Right lobe of liver (tissue), 6 donors: ENCODE measurements at regions not wholly inside any gene's neighbourhood (a gene's known extent, or its start where the extent isn't known, plus 50 kb on each side); places are given as distances from the start of the nearest gene placed in this dataset.
"Not testable (repeated sequence)": the region's sequence is repeated elsewhere in the genome, so short reads cannot be mapped to it uniquely, and the experiment has no call there.

Source experiments
- ATAC-seq, 4 donors: fragments of 200-7000 bp; cut with Tn5 transposase; one replicate each; pipeline ENCODE4 v1.9.1; 2020; ENCODE audit warnings: mild to moderate bottlenecking in 4 of 4, moderate library complexity in 4 of 4
- DNase-seq, 3 donors: peaks; one replicate each; pipeline ENCODE4 v3.0.0-alpha.2; 2020
- H3K27ac ChIP-seq, 3 donors: fragments of 200-600 bp; one replicate each; pipeline ENCODE4 v1.8.0; 2022
- H3K27me3 ChIP-seq, 2 donors: fragments of 200-600 bp; one replicate each; pipeline ENCODE4 v1.8.0; 2022
- H3K36me3 ChIP-seq, 4 donors: fragments of 200-600 bp; sonication (generic) in 1 of 4; one replicate each; pipeline versions ENCODE4 v1.5.1 to v1.8.0; 2017 to 2022; ENCODE audit warnings: control low read depth in 1 of 4
- H3K4me1 ChIP-seq, 4 donors: fragments of 200-600 bp; sonication (generic) in 1 of 4; one replicate each; pipeline versions ENCODE4 v1.5.1 to v1.8.0; 2017 to 2022; ENCODE audit warnings: control low read depth in 1 of 4
- H3K4me3 ChIP-seq, 3 donors: fragments of 200-600 bp; one replicate each; pipeline ENCODE4 v1.8.0; 2022
- H3K9me3 ChIP-seq, 4 donors: fragments of 200-600 bp; sonication (generic) in 1 of 4; one replicate each; pipeline versions ENCODE4 v1.5.1 to v1.8.0; 2017 to 2022; ENCODE audit warnings: control low read depth in 1 of 4
- POLR2A ChIP-seq: fragments of 450-650 bp; IDR thresholded peaks from one replicate; pipeline ENCODE4 v1.6.1; 2017; ENCODE audit warnings: antibody characterized with exemption, mild to moderate bottlenecking
- WGBS: methylation state at CpG from one replicate; pipeline ENCODE4 v1.1.6; 2018; ENCODE audit warnings: low coverage, low lambda C conversion rate; ENCODE audit not compliant: insufficient coverage; ENCODE audit errors: missing lambda C conversion rate; 5-methylcytosine and 5-hydroxymethylcytosine counted together
- intact Hi-C, 2 donors: fragments of 100-400 bp; cut with DNase I; formaldehyde crosslinking; loops; one replicate each; pipeline versions ENCODE4 v1.11.2 to v1.14.1; 2022
- TF ChIP-seq, protein P1 (sequence below), 4 donors: fragments of 200-600 bp in 3 of 4; fragments of 450-650 bp in 1 of 4; IDR thresholded peaks; one replicate each; pipeline versions ENCODE4 v1.5.1 to v1.8.0; 2016 to 2022; ENCODE audit warnings: antibody characterized with exemption in 4 of 4, mild to moderate bottlenecking in 2 of 4
- donor health status: DM: no; HTN: yes; CAD: no.
- donor health status: DM: no; HTN: no; CAD: no.
- donor health status: DM: no; HTN: no; CAD: no.
- donor health status: DM: no; HTN: yes; CAD: no.
- donor health status: DM: no; HTN: yes; CAD: no.

DNA sequence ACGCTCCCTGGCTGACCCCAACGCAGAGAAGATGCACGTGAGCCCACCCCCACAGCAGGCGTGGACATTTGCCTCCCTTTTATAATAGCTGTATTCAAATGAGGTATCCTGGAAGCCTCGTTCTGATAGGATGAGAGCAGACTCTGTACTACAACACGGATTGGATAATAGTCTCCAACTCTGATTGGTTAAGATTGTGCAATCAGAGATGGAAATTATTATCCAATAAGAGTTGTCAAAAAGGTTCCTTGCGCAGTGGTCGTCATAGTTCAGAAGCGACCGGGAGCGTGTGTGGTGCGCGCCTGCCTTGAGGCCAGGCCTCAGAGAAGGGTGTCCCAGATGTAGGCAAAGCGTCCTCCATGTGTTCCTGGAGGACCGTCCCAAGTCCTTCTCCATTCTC is 104.6 kb downstream of the USP22 start:
- Histone ChIP-seq H3K4me1 (peaks cover 0 to 2% (median 0%) of the 10 kb centered on the region in 4 donors), H3K27ac (no peak overlapping the region), H3K4me3 (no peak overlapping the region), H3K9me3 (no peaks in the 10 kb centered on the region), H3K27me3 (no peaks in the 10 kb centered on the region), H3K36me3 (no peaks in the 10 kb centered on the region)
- no peak for ATAC-seq
- TF ChIP-seq POLR2A: no peak
- no peak for DNase-seq
- 78% methylated on average over 5 of the region's 15 CpGs for WGBS
- intact Hi-C loops: no loop called here

DNA sequence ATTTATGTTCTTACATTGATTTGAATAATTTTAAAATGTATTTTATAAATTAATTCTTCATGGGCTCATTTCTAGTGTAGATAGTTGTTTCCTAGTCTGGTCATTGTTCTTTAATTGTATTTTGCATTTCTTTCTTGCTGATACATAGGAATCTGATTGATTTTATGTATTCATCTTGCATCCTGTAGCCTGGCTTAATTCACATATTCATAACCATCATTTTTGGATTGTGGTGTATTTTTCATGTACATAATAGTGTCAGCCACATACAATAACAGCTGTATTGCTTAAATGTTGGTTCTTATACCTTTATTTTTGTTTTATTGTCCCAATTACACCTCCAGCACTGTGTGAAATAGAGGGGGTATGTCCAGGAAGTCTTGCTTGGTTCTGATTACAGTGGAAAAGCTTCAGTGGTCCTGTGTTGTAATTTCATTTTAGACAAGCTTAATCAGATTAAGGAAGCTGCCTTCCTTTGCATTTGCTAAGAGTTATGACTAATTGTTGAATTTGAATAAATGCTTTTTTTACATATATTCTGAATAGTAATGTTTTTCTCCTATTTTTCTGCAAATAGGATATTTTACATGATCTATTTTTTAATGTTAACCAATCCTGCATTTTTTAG is 103.7 kb downstream of the USP22 start:
- DNase-seq: no peak
- ATAC-seq: no peak
- no peaks in the 10 kb centered on the region for H3K27me3 ChIP-seq
- no peak overlapping the region for H3K27ac ChIP-seq
- intact Hi-C loops: no loop called here
- H3K9me3 ChIP-seq: no peaks in the 10 kb centered on the region
- TF ChIP-seq, protein P1, sequence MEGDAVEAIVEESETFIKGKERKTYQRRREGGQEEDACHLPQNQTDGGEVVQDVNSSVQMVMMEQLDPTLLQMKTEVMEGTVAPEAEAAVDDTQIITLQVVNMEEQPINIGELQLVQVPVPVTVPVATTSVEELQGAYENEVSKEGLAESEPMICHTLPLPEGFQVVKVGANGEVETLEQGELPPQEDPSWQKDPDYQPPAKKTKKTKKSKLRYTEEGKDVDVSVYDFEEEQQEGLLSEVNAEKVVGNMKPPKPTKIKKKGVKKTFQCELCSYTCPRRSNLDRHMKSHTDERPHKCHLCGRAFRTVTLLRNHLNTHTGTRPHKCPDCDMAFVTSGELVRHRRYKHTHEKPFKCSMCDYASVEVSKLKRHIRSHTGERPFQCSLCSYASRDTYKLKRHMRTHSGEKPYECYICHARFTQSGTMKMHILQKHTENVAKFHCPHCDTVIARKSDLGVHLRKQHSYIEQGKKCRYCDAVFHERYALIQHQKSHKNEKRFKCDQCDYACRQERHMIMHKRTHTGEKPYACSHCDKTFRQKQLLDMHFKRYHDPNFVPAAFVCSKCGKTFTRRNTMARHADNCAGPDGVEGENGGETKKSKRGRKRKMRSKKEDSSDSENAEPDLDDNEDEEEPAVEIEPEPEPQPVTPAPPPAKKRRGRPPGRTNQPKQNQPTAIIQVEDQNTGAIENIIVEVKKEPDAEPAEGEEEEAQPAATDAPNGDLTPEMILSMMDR (IDR thresholded peaks at IDR 0.05): no peak
- no peak for TF ChIP-seq POLR2A
- peaks cover 0 to 2% (median 0%) of the 10 kb centered on the region in 4 donors for H3K4me1 ChIP-seq
- no peaks in the 10 kb centered on the region for H3K36me3 ChIP-seq
- no peak overlapping the region for H3K4me3 ChIP-seq

DNA sequence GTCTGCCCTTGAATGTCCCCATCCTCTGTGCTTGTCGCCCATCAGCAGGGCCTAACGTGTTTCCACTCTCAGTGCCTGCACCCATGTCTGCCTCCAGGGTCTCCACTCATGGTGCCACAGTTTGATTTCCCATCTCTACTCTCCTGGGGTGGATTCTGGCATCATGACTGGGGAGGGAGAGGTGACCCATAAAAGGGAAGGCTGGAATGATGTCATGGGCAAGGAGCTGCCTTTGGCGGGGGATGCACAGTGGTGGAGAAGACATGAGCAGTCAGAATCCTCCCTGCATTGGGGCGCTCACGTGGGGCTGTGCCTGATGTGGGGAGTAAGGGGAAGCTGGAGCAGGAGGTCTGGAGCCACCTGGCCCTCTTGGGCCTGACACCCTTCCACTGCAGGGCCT is 100.9 kb downstream of the USP22 start:
- no peak overlapping the region for H3K4me3 ChIP-seq
- intact Hi-C loops: loop anchor here in 1 of 2 donors (10.0 kb wide), 1 partner anchor 53 kb away; no protein-coding TSS in a partner anchor
- no peak for DNase-seq
- no peaks in the 10 kb centered on the region for H3K4me1 ChIP-seq
- H3K36me3 ChIP-seq: no peaks in the 10 kb centered on the region
- no peak for ATAC-seq
- H3K27ac ChIP-seq: no peak overlapping the region
- WGBS: 88% methylated on average over 4 of the region's 5 CpGs
- H3K27me3 ChIP-seq: no peaks in the 10 kb centered on the region
- TF ChIP-seq POLR2A: no peak
- TF ChIP-seq, protein P1 (IDR thresholded peaks at IDR 0.05): no peak
- H3K9me3 ChIP-seq: no peaks in the 10 kb centered on the region

DNA sequence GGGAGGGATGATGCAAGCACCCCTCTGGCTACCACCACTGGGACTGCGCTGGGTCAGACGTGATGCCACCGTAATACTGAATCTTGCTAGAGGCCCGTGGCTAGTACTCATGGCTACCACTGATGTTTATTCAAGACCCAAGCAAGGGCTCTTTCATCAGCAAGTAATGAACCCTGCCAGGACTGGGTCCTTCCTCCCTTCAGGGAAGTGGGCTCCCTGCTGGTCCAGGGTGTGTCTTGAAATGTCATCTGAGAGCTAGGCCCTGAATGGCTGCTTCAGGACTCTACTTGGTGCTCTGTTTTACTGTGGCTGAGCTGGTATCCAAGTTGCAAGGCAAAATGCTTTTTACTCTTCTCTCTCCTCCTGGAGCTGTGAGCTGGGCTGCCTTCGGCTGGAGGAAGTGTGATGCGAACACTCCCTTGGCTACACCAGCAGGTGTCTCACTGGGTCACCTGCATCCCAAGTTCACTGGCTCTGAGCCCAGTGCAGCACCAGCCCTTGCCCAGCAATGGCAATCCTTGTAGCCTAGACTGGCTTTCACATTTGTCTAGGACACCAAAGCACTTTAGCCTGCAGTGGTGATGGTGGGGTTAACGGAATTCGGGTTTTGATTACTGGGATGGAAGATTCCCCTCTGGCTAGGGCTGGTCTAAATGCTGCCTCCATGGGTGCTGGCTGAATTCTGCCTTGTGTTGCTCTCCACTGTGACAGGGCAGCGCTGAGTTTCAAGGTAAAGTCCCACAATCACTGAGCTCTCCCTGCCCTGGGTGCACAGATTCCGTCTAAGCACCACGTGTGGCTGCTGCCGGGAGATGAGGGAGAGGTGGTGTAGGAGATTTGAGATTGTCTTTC is 98.6 kb downstream of the USP22 start:
- ATAC-seq: peak; percentile 99 to 100 (median 100)
- no peaks in the 10 kb centered on the region for H3K36me3 ChIP-seq
- H3K4me3 ChIP-seq: no peak overlapping the region
- intact Hi-C loops: loop anchor here in 1 of 2 donors (10.0 kb wide), 1 partner anchor 51 kb away; no protein-coding TSS in a partner anchor
- TF ChIP-seq POLR2A: no peak
- TF ChIP-seq, protein P1 (IDR thresholded peaks at IDR 0.05): peak; percentile 62 to 78 (median 66)
- 45% methylated on average over 4 of the region's 12 CpGs for WGBS
- no peaks in the 10 kb centered on the region for H3K9me3 ChIP-seq
- H3K4me1 ChIP-seq: no peaks in the 10 kb centered on the region
- H3K27me3 ChIP-seq: no peaks in the 10 kb centered on the region
- peak; percentile 81 to 85 (median 84) for DNase-seq
- H3K27ac ChIP-seq: no peak overlapping the region

DNA sequence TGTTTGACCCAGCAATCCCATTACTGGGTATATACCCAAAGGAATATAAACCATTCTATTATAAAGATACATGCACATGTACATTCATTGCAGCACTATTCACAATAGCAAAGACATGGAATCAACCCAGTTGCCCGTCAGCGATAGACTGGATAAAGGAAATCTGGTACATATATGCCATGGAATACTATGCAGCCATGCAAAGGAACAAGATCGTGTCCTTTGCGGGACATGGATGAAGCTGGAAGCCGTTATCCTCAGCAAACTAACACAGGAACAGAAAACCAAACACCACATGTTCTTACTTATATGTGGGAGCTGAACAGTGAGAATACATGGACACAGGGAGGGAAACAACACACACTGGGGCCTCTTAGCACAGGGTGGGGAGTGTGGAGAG is 95.1 kb downstream of the USP22 start:
- H3K4me1 ChIP-seq, H3K4me3 ChIP-seq, H3K27ac ChIP-seq, H3K27me3 ChIP-seq, H3K36me3 ChIP-seq, ATAC-seq, DNase-seq, H3K9me3 ChIP-seq: not testable (repeated sequence)
- intact Hi-C loops: loop anchor here (5.0 to 10.0 kb wide), 2 partner anchors 45 to 47 kb away; no protein-coding TSS in a partner anchor
- WGBS: 97% methylated on average over 3 of the region's 5 CpGs
